ENCODE measurements at regions not wholly inside any gene's neighbourhood (a gene's known extent, or its start where the extent isn't known, plus 50 kb on each side); places are given as distances from the start of the nearest gene placed in this dataset.

- H3K4me3 Mint-ChIP-seq (ENCODE audit: unreplicated experiment), result no peak overlapping the region
- no peak for DNase-seq
- no peak for TF ChIP-seq CTCF (IDR thresholded peaks at IDR 0.05; ENCODE audit: partially characterized antibody, unreplicated experiment)
- H3K4me1 Mint-ChIP-seq (ENCODE audit: low read depth, unreplicated experiment), result peaks cover 9% of the 10 kb centered on the region
- peaks cover 2% of the 10 kb centered on the region for H3K27me3 Mint-ChIP-seq (ENCODE audit: unreplicated experiment)
- H3K27ac Mint-ChIP-seq (ENCODE audit: unreplicated experiment), result no peak overlapping the region
- peaks cover 33% of the 10 kb centered on the region for H3K36me3 Mint-ChIP-seq (ENCODE audit: unreplicated experiment)
- peaks cover 8% of the 10 kb centered on the region for H3K9me3 Mint-ChIP-seq (ENCODE audit: unreplicated experiment)
These were observed 499.1 kb upstream of the PODXL start for GRCh38 chr7:132055336-132056120.

GRCh38 chr7:132053871-132054270 is 497.4 kb upstream of the PODXL start:
- Mint-ChIP-seq H3K36me3 (ENCODE audit: unreplicated experiment) (peaks cover 28% of the 10 kb centered on the region), H3K27ac (ENCODE audit: unreplicated experiment) (no peak overlapping the region), H3K27me3 (ENCODE audit: unreplicated experiment) (no peaks in the 10 kb centered on the region), H3K4me3 (ENCODE audit: unreplicated experiment) (no peak overlapping the region), H3K9me3 (ENCODE audit: unreplicated experiment) (peaks cover 8% of the 10 kb centered on the region), H3K4me1 (ENCODE audit: low read depth, unreplicated experiment) (peaks cover 9% of the 10 kb centered on the region)
- TF ChIP-seq CTCF (IDR thresholded peaks at IDR 0.05; ENCODE audit: partially characterized antibody, unreplicated experiment), result no peak
- no peak for DNase-seq

- no peak for DNase-seq
- Mint-ChIP-seq H3K4me1 (ENCODE audit: low read depth, unreplicated experiment) (peaks cover 9% of the 10 kb centered on the region), H3K27me3 (ENCODE audit: unreplicated experiment) (no peaks in the 10 kb centered on the region), H3K9me3 (ENCODE audit: unreplicated experiment) (peaks cover 8% of the 10 kb centered on the region), H3K27ac (ENCODE audit: unreplicated experiment) (no peak overlapping the region), H3K4me3 (ENCODE audit: unreplicated experiment) (no peak overlapping the region), H3K36me3 (ENCODE audit: unreplicated experiment) (peaks cover 12% of the 10 kb centered on the region)
- TF ChIP-seq CTCF (IDR thresholded peaks at IDR 0.05; ENCODE audit: partially characterized antibody, unreplicated experiment), result no peak
These were observed 494.9 kb upstream of the PODXL start for GRCh38 chr7:132051311-132051710.

- DNase-seq, result peak; percentile 79
- H3K4me3 Mint-ChIP-seq (ENCODE audit: unreplicated experiment), result no peak overlapping the region
These were observed 493.3 kb upstream of the PODXL start for GRCh38 chr7:132049462-132050304.

More at GRCh38 chr7:132049462-132050304, 493.3 kb upstream of the PODXL start:
- Mint-ChIP-seq H3K4me1 (ENCODE audit: low read depth, unreplicated experiment) (peaks cover 5% of the 10 kb centered on the region), H3K36me3 (ENCODE audit: unreplicated experiment) (peaks cover 12% of the 10 kb centered on the region), H3K27ac (ENCODE audit: unreplicated experiment) (no peak overlapping the region), H3K9me3 (ENCODE audit: unreplicated experiment) (peaks cover 5% of the 10 kb centered on the region), H3K27me3 (ENCODE audit: unreplicated experiment) (no peaks in the 10 kb centered on the region)
- TF ChIP-seq CTCF (IDR thresholded peaks at IDR 0.05; ENCODE audit: partially characterized antibody, unreplicated experiment), result peak; percentile 78
